ENCODE measurements at regions not wholly inside any gene's neighbourhood (a gene's known extent, or its start where the extent isn't known, plus 50 kb on each side); places are given as distances from the start of the nearest gene placed in this dataset.
"Not testable (repeated sequence)": the region's sequence is repeated elsewhere in the genome, so short reads cannot be mapped to it uniquely, and the experiment has no call there.

DNA sequence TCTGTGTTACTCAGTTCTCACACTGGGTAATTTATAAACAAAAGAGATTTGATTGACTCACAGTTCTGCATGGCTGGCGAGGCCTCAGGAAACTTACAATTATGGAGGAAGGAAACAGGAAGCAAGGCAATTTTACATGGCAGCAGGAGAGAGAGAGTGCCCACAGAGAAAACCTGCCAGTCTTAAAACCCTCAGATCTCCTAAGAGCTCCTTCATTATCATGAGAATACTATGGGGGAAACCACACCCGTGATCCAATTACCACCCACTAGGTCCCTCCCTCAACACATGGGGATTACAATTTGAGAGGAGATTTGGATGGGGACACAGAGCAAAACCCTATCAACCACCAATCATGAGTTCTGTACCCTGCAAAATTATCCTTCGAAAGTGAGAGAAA lies 1180.8 kb downstream of the JRKL start:
- TF ChIP-seq EZH2 (IDR thresholded peaks at IDR 0.05; ENCODE audit: low read length) = no peak
- TF ChIP-seq, protein P1, sequence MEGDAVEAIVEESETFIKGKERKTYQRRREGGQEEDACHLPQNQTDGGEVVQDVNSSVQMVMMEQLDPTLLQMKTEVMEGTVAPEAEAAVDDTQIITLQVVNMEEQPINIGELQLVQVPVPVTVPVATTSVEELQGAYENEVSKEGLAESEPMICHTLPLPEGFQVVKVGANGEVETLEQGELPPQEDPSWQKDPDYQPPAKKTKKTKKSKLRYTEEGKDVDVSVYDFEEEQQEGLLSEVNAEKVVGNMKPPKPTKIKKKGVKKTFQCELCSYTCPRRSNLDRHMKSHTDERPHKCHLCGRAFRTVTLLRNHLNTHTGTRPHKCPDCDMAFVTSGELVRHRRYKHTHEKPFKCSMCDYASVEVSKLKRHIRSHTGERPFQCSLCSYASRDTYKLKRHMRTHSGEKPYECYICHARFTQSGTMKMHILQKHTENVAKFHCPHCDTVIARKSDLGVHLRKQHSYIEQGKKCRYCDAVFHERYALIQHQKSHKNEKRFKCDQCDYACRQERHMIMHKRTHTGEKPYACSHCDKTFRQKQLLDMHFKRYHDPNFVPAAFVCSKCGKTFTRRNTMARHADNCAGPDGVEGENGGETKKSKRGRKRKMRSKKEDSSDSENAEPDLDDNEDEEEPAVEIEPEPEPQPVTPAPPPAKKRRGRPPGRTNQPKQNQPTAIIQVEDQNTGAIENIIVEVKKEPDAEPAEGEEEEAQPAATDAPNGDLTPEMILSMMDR (optimal IDR thresholded peaks at IDR 0.05 in 1 of 3, IDR thresholded peaks at IDR 0.05 in 1 of 3, conservative IDR thresholded peaks at IDR 0.05 in 1 of 3; ENCODE audit: extremely low read depth in 1 of 3, insufficient read depth in 2 of 3, low read length in 3 of 3) = no peak
- Histone ChIP-seq H3K9me3 (ENCODE audit: control insufficient read depth, low read depth, low read length) (no peaks in the 10 kb centered on the region), H3K9me1 (ENCODE audit: control insufficient read depth, extremely low read depth, insufficient read depth, low read length) (no peaks in the 10 kb centered on the region), H3K27ac (ENCODE audit: control insufficient read depth, insufficient read depth, low read length) (no peak overlapping the region), H3K4me3 (ENCODE audit: control insufficient read depth in 2 of 3, extremely low read depth in 1 of 3, insufficient read depth in 2 of 3, low read depth in 1 of 3, low read length in 3 of 3) (no peak overlapping the region), H4K20me1 (ENCODE audit: control insufficient read depth, extremely low read depth, insufficient read depth, low read length) (no peaks in the 10 kb centered on the region), H2AFZ (ENCODE audit: control insufficient read depth, low read length) (no peak overlapping the region), H3K79me2 (ENCODE audit: control insufficient read depth, insufficient read depth, low read length) (no peaks in the 10 kb centered on the region), H3K36me3 (ENCODE audit: control insufficient read depth in 2 of 2, extremely low read depth in 1 of 2, insufficient read depth in 2 of 2, low read length in 2 of 2) (no peaks in the 10 kb centered on the region), H3K4me2 (ENCODE audit: control insufficient read depth, extremely low read depth, insufficient read depth, low read depth, low read length) (no peak overlapping the region), H3K9ac (ENCODE audit: control insufficient read depth, extremely low read depth, insufficient read depth, low read length) (no peak overlapping the region), H3K4me1 (ENCODE audit: control insufficient read depth, extremely low read depth, insufficient read depth, low read length) (no peaks in the 10 kb centered on the region), H3K27me3 (ENCODE audit: control insufficient read depth, extremely low read depth, insufficient read depth, low read length) (no peaks in the 10 kb centered on the region)
- FAIRE-seq (no peak), DNase-seq (ENCODE audit: low read depth, low spot score) (no peak)
- dilution Hi-C loops (cut with MboI; ENCODE audit: extremely low pct_ligation_motif_present, low sequenced_read_pairs) = no loop called here

DNA sequence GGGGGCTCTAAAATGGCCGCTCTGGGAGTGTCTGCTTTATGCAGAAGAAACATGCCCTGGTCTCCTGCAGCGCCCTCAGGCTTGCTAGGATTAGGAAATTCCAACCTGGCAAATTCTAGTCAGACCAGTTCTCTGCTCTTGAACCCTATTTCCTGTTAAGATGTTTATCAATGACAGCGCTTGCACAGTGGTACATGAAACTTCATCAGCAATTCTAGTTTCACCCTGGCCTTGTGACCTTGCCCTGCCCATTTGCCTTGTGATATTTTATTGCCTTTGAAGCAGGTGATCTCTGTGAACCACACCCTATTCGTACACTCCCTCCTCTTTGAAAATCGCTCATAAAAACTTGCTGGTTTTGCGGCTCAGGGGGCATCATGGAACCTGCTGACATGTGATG lies 1184.0 kb downstream of the JRKL start:
- H3K9me1 ChIP-seq (ENCODE audit: control insufficient read depth, extremely low read depth, insufficient read depth, low read length); DNase-seq (ENCODE audit: low read depth, low spot score); H3K4me1 ChIP-seq (ENCODE audit: control insufficient read depth, extremely low read depth, insufficient read depth, low read length); H3K9me3 ChIP-seq (ENCODE audit: control insufficient read depth, low read depth, low read length); H3K4me3 ChIP-seq (ENCODE audit: control insufficient read depth in 2 of 3, extremely low read depth in 1 of 3, insufficient read depth in 2 of 3, low read depth in 1 of 3, low read length in 3 of 3); H3K27me3 ChIP-seq (ENCODE audit: control insufficient read depth, extremely low read depth, insufficient read depth, low read length); FAIRE-seq; H2AFZ ChIP-seq (ENCODE audit: control insufficient read depth, low read length); H3K9ac ChIP-seq (ENCODE audit: control insufficient read depth, extremely low read depth, insufficient read depth, low read length); H3K79me2 ChIP-seq (ENCODE audit: control insufficient read depth, insufficient read depth, low read length); H3K27ac ChIP-seq (ENCODE audit: control insufficient read depth, insufficient read depth, low read length); dilution Hi-C loops (cut with MboI; ENCODE audit: extremely low pct_ligation_motif_present, low sequenced_read_pairs); H3K36me3 ChIP-seq (ENCODE audit: control insufficient read depth in 2 of 2, extremely low read depth in 1 of 2, insufficient read depth in 2 of 2, low read length in 2 of 2); H4K20me1 ChIP-seq (ENCODE audit: control insufficient read depth, extremely low read depth, insufficient read depth, low read length); H3K4me2 ChIP-seq (ENCODE audit: control insufficient read depth, extremely low read depth, insufficient read depth, low read depth, low read length): not testable (repeated sequence)

DNA sequence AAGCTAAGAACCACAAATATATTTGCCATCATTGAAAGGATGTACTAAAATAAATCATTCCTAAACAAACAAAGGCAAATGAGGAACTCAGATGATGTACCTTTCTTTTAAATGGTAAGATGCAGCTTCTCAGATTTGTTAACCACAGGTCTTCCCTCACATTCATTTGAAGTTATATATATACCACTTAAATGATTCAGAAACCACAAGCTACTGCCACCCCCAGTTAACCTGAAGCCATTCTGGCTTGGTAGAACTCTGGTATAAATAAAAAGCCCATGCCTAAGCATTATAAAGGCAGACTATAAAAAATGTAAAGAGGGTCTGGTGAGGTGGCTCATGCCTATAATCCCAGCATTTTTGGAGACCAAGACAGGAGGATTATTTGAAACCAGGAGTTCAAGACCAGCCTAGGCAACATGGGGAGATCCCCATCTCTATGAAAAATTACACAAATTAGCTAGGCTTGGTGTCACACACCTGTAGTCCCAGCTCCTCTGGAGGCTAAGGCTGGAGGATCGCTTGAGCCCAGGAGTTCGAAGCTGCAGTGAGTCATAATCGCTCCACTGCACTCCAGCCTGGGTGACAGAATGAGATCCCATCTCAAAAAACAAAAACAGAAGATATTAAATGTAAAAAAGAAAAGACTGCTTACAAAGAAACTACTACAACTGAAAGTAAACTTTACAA lies 1185.3 kb downstream of the JRKL start:
- H3K27me3 ChIP-seq (ENCODE audit: control insufficient read depth, extremely low read depth, insufficient read depth, low read length) = no peaks in the 10 kb centered on the region
- dilution Hi-C loops (cut with MboI; ENCODE audit: extremely low pct_ligation_motif_present, low sequenced_read_pairs) = no loop called here
- H3K9me3 ChIP-seq (ENCODE audit: control insufficient read depth, low read depth, low read length) = no peaks in the 10 kb centered on the region
- no peak overlapping the region for H2AFZ ChIP-seq (ENCODE audit: control insufficient read depth, low read length)
- H3K36me3 ChIP-seq (ENCODE audit: control insufficient read depth in 2 of 2, extremely low read depth in 1 of 2, insufficient read depth in 2 of 2, low read length in 2 of 2) = no peaks in the 10 kb centered on the region
- H3K4me3 ChIP-seq (ENCODE audit: control insufficient read depth in 2 of 3, extremely low read depth in 1 of 3, insufficient read depth in 2 of 3, low read depth in 1 of 3, low read length in 3 of 3) = no peak overlapping the region
- no peaks in the 10 kb centered on the region for H3K9me1 ChIP-seq (ENCODE audit: control insufficient read depth, extremely low read depth, insufficient read depth, low read length)
- no peaks in the 10 kb centered on the region for H3K79me2 ChIP-seq (ENCODE audit: control insufficient read depth, insufficient read depth, low read length)
- H4K20me1 ChIP-seq (ENCODE audit: control insufficient read depth, extremely low read depth, insufficient read depth, low read length) = no peaks in the 10 kb centered on the region
- no peaks in the 10 kb centered on the region for H3K4me1 ChIP-seq (ENCODE audit: control insufficient read depth, extremely low read depth, insufficient read depth, low read length)
- H3K27ac ChIP-seq (ENCODE audit: control insufficient read depth, insufficient read depth, low read length) = no peak overlapping the region
- TF ChIP-seq EZH2 (IDR thresholded peaks at IDR 0.05; ENCODE audit: low read length) = no peak
- TF ChIP-seq, protein P1 (optimal IDR thresholded peaks at IDR 0.05 in 1 of 3, IDR thresholded peaks at IDR 0.05 in 1 of 3, conservative IDR thresholded peaks at IDR 0.05 in 1 of 3; ENCODE audit: extremely low read depth in 1 of 3, insufficient read depth in 2 of 3, low read length in 3 of 3) = no peak
- no peak overlapping the region for H3K9ac ChIP-seq (ENCODE audit: control insufficient read depth, extremely low read depth, insufficient read depth, low read length)
- no peak overlapping the region for H3K4me2 ChIP-seq (ENCODE audit: control insufficient read depth, extremely low read depth, insufficient read depth, low read depth, low read length)
- no peak for FAIRE-seq
- no peak for DNase-seq (ENCODE audit: low read depth, low spot score)
